HEK293T (cell line): ENCODE measurements at regions not wholly inside any gene's neighbourhood (a gene's known extent, or its start where the extent isn't known, plus 50 kb on each side); places are given as distances from the start of the nearest gene placed in this dataset.
"Not testable (repeated sequence)": the region's sequence is repeated elsewhere in the genome, so short reads cannot be mapped to it uniquely, and the experiment has no call there.

Experiments
- CTCF ChIA-PET: fragments of 350-600 bp; formaldehyde crosslinking; extraction: SDS; loops from one replicate; lab custom pipeline; 2021; ENCODE audit warnings: antibody characterized with exemption, inconsistent platforms; lab: Yijun Ruan, JAX
- POLR2A ChIA-PET: fragments of 350-600 bp; formaldehyde crosslinking; extraction: SDS; loops from one replicate; lab custom pipeline; 2020; ENCODE audit warnings: antibody characterized with exemption, inconsistent platforms; lab: Yijun Ruan, JAX
- DNase-seq: peaks from one replicate; pipeline ENCODE4 v3.0.0; 2012; ENCODE audit warnings: mixed read lengths; ENCODE audit errors: extremely low spot score
- ARNT ChIP-seq: fragments of 450-650 bp; IDR thresholded peaks from 2 replicates; pipeline ENCODE4 v1.6.1; 2017; ENCODE audit warnings: mild to moderate bottlenecking
- BHLHE40 ChIP-seq: fragments of 450-650 bp; IDR thresholded peaks from 2 replicates; pipeline ENCODE4 v1.6.1; 2016; ENCODE audit warnings: mild to moderate bottlenecking, moderate library complexity, borderline replicate concordance
- CTBP1 ChIP-seq: fragments of 450-650 bp; IDR thresholded peaks from 2 replicates; pipeline ENCODE4 v1.6.1; 2016; ENCODE audit warnings: borderline replicate concordance
- ELF4 ChIP-seq: fragments of 450-650 bp; IDR thresholded peaks from 2 replicates; pipeline ENCODE4 v1.6.1; 2017; ENCODE audit warnings: antibody characterized with exemption
- FOXA1 ChIP-seq: fragments of 450-650 bp; IDR thresholded peaks from 2 replicates; pipeline ENCODE4 v1.6.1; 2016; ENCODE audit warnings: mild to moderate bottlenecking
- FOXK2 ChIP-seq: fragments of 450-650 bp; IDR thresholded peaks from 2 replicates; pipeline ENCODE4 v1.6.1; 2016; ENCODE audit warnings: mild to moderate bottlenecking
- FOXM1 ChIP-seq: fragments of 450-650 bp; IDR thresholded peaks from 2 replicates; pipeline ENCODE4 v1.6.1; 2017; ENCODE audit warnings: mild to moderate bottlenecking, borderline replicate concordance
- HDGF ChIP-seq: fragments of 450-650 bp; IDR thresholded peaks from 2 replicates; pipeline ENCODE4 v1.6.1; 2017; ENCODE audit warnings: antibody characterized with exemption, borderline replicate concordance
- L3MBTL2 ChIP-seq: fragments of 450-650 bp; conservative IDR thresholded peaks from 2 replicates; pipeline ENCODE4 v1.6.1; 2016; ENCODE audit warnings: mild to moderate bottlenecking
- LEF1 ChIP-seq: fragments of 450-650 bp; IDR thresholded peaks from 2 replicates; pipeline ENCODE4 v1.6.1; 2017; ENCODE audit warnings: mild to moderate bottlenecking, borderline replicate concordance
- NFRKB ChIP-seq: fragments of 450-650 bp; IDR thresholded peaks from 2 replicates; pipeline ENCODE4 v1.6.1; 2016; ENCODE audit warnings: mild to moderate bottlenecking, moderate library complexity
- SP1 ChIP-seq: fragments of 450-650 bp; IDR thresholded peaks from 2 replicates; pipeline ENCODE4 v1.6.1; 2017
- SUZ12 ChIP-seq: fragments of 450-650 bp; IDR thresholded peaks from 2 replicates; pipeline ENCODE4 v1.6.1; 2016; ENCODE audit warnings: mild to moderate bottlenecking
- TARDBP ChIP-seq: fragments of 450-650 bp; IDR thresholded peaks from 2 replicates; pipeline ENCODE4 v1.6.1; 2016
- ZNF384 ChIP-seq: fragments of 450-650 bp; IDR thresholded peaks from 2 replicates; pipeline ENCODE4 v1.6.1; 2016
- TF ChIP-seq, protein P1 (sequence below): fragments of 450-650 bp; IDR thresholded peaks from 2 replicates; pipeline ENCODE4 v1.6.1; 2016

- TF ChIP-seq HDGF: no peak
- no peak for TF ChIP-seq CTBP1
- TF ChIP-seq FOXA1: no peak
- TF ChIP-seq NFRKB: no peak
- TF ChIP-seq TARDBP: no peak
- TF ChIP-seq BHLHE40: no peak
- no peak for TF ChIP-seq SUZ12
- TF ChIP-seq FOXM1: no peak
- no peak for TF ChIP-seq FOXK2
- no peak for TF ChIP-seq ELF4
- TF ChIP-seq L3MBTL2: no peak
- no peak for TF ChIP-seq ARNT
- TF ChIP-seq SP1: no peak
- TF ChIP-seq ZNF384: no peak
- TF ChIP-seq, protein P1, sequence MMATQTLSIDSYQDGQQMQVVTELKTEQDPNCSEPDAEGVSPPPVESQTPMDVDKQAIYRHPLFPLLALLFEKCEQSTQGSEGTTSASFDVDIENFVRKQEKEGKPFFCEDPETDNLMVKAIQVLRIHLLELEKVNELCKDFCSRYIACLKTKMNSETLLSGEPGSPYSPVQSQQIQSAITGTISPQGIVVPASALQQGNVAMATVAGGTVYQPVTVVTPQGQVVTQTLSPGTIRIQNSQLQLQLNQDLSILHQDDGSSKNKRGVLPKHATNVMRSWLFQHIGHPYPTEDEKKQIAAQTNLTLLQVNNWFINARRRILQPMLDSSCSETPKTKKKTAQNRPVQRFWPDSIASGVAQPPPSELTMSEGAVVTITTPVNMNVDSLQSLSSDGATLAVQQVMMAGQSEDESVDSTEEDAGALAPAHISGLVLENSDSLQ: no peak
- no peak for TF ChIP-seq LEF1
- ChIA-PET POLR2A (no interaction called here), CTCF (no interaction called here)
- no peak for DNase-seq
Measured at GRCh38 chr18:67783196-67783946, 266.9 kb upstream of the DSEL start.

GRCh38 chr18:67778016-67778415 lies 261.5 kb upstream of the DSEL start:
- ChIA-PET CTCF (no interaction called here), POLR2A (no interaction called here)
- TF ChIP-seq, protein P1: no peak
- no peak for TF ChIP-seq SP1
- no peak for TF ChIP-seq FOXA1
- no peak for TF ChIP-seq SUZ12
- no peak for DNase-seq

DNA sequence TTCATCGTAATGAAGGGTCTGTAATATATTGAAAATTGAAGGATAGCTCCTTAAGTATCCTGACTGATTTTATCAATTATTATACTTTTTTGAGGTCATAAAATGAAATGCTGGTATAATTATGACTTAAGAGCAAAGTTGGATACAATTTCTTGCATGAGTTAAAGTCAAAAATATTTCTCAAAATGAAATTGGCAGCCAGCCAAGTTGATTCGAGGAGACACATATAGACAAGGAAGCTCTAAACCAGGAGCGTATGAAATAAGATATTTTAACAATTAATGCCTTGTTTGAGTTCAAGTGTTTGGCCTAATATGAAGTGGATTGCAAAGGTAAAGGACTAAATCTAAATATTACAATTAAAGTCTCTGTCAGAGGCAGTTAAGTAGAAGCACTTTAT lies 260.4 kb upstream of the DSEL start:
- POLR2A ChIA-PET: no interaction called here
- DNase-seq: no peak
- CTCF ChIA-PET: no interaction called here
- TF ChIP-seq L3MBTL2 (no peak), ZNF384 (no peak), LEF1 (no peak), FOXM1 (no peak), HDGF (no peak), TARDBP (no peak), SP1 (no peak), ELF4 (no peak)
- TF ChIP-seq, protein P1: no peak

- TF ChIP-seq, protein P1: no peak
- TF ChIP-seq L3MBTL2: no peak
- TF ChIP-seq TARDBP: no peak
- no peak for TF ChIP-seq CTBP1
- TF ChIP-seq FOXA1: no peak
- no peak for TF ChIP-seq ELF4
- no peak for TF ChIP-seq SP1
- no peak for TF ChIP-seq ZNF384
- no peak for TF ChIP-seq FOXK2
- TF ChIP-seq LEF1: no peak
- TF ChIP-seq HDGF: no peak
- TF ChIP-seq FOXM1: no peak
- TF ChIP-seq NFRKB: no peak
- no peak for TF ChIP-seq ARNT
- TF ChIP-seq BHLHE40: no peak
- TF ChIP-seq SUZ12: no peak
- CTCF ChIA-PET: no interaction called here
- no peak for DNase-seq
- POLR2A ChIA-PET: no interaction called here
Measured at GRCh38 chr18:67771271-67771670, 254.8 kb upstream of the DSEL start.

DNA sequence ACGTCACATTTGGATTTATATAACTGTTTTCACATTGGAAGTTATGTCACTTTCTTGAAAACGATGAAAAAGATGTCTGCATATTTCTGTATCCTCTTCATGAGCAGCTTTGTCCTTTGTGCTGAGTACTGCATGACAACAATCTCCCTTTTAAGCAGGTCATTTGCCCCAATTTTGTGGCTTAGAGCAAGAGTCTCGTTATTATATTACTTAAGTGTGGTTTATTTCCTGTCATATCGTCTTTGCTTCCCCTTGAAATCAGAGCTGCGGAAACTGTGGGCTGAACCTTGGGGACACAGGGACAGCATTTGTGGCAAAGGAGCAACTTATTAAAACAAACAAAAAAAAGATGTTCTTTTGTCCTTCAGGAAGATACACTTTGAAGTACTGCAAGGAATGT lies 254.0 kb upstream of the DSEL start:
- ChIA-PET CTCF (no interaction called here), POLR2A (no interaction called here)
- no peak for TF ChIP-seq FOXM1
- TF ChIP-seq SP1: no peak
- TF ChIP-seq, protein P1: no peak
- no peak for TF ChIP-seq FOXK2
- TF ChIP-seq TARDBP: no peak
- no peak for DNase-seq

DNA sequence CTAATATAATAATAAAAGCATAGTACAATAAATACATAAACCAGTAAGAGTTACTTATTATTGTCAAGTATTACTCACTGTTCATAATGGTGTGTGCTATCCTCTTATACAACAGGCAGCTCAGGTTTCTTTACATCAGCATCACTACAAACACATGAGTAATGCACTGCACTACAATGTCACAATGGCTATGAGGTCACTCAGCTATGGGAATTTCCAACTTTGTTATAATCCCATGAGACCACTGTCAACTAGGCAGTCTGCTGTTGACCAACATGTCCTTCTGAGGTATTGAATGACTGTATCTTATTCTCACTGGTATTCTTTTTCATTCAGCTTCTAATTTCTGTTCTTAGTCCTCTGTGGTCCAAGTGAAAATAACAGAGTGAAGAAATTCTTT lies 250.4 kb upstream of the DSEL start:
- POLR2A ChIA-PET: no interaction called here
- CTCF ChIA-PET: no interaction called here
- DNase-seq: no peak
- no peak for TF ChIP-seq ARNT
- TF ChIP-seq ZNF384: no peak
- TF ChIP-seq, protein P1: no peak
- TF ChIP-seq FOXK2: no peak
- TF ChIP-seq TARDBP: no peak
- no peak for TF ChIP-seq LEF1

DNA sequence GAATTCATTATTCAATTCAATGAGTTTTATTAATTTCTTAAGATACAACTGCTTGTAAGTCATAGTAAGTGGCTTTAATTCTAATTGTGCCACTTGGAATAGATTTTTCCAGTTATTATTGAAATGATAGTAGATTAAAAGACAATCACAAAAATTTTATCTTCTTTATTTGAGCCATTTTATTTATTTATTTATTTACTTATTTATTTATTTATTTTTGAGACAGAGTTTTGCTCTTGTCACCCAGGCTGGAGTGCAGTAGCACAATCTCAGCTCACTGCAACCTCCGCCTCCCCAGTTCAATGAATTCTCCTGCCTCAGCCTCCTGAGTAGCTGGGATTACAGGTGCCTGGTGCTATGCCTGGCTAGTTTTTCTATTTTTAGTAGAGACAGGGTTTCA lies 235.7 kb upstream of the DSEL start:
- CTCF ChIA-PET, POLR2A ChIA-PET, DNase-seq: not testable (repeated sequence)
